ENCODE measurements at regions not wholly inside any gene's neighbourhood (a gene's known extent, or its start where the extent isn't known, plus 50 kb on each side); places are given as distances from the start of the nearest gene placed in this dataset.

- TF ChIP-seq ZNF462 (CRISPR knock-in tag; IDR thresholded peaks at IDR 0.05): no peak
Observed at GRCh38 chr4:13118633-13119032, 365.5 kb downstream of the RAB28 start (continued).

GRCh38 chr4:13117185-13117584 lies 367.0 kb downstream of the RAB28 start:
- no peaks in the 10 kb centered on the region for H3K27me3 ChIP-seq (ENCODE audit: insufficient read depth)
- Mint-ChIP-seq H3K27ac (no peak overlapping the region; the same call in 1 of the 2 replicates), H3K9me3 (no peaks in the 10 kb centered on the region), H3K36me3 (ENCODE audit: low read depth) (no peaks in the 10 kb centered on the region), H3K4me3 (no peak overlapping the region), H3K4me1 (no peaks in the 10 kb centered on the region), H3K27me3 (ENCODE audit: insufficient read depth, low read depth, poor library complexity) (no peaks in the 10 kb centered on the region)
- DNase-seq (ENCODE audit: low spot score): no peak
- H3K4me3 ChIP-seq: no peak overlapping the region
- H3K9me2 ChIP-seq (ENCODE audit: insufficient read depth): no peaks in the 10 kb centered on the region
- no peak for ATAC-seq
- no peaks in the 10 kb centered on the region for H3F3A ChIP-seq (replicated peaks; ENCODE audit: low read depth)
- no peaks in the 10 kb centered on the region for H3K36me3 ChIP-seq (ENCODE audit: insufficient read depth)
- H4K20me1 ChIP-seq (replicated peaks; ENCODE audit: insufficient read depth): no peaks in the 10 kb centered on the region
- no peaks in the 10 kb centered on the region for H3K4me1 ChIP-seq (ENCODE audit: insufficient read depth)
- H2AFZ ChIP-seq: no peak overlapping the region
- H3K27ac ChIP-seq (ENCODE audit: low read depth): no peak overlapping the region
- no peaks in the 10 kb centered on the region for H3K79me2 ChIP-seq (replicated peaks; ENCODE audit: insufficient read depth)
- H3K4me2 ChIP-seq: no peak overlapping the region
- TF ChIP-seq EZH2phosphoT487 (IDR thresholded peaks at IDR 0.05; ENCODE audit: unreplicated experiment): no peak
- TF ChIP-seq JUNB (IDR thresholded peaks at IDR 0.05; ENCODE audit: unreplicated experiment): no peak
- no peak for TF ChIP-seq REST (IDR thresholded peaks at IDR 0.05; ENCODE audit: unreplicated experiment)
- no peak for TF ChIP-seq ZNF331 (CRISPR knock-in tag; IDR thresholded peaks at IDR 0.05; ENCODE audit: low read depth)
- no peak for TF ChIP-seq CREB1 (CRISPR knock-in tag; IDR thresholded peaks at IDR 0.05; ENCODE audit: low read depth)
- no peak for TF ChIP-seq ETS1 (IDR thresholded peaks at IDR 0.05)
